Keratinocyte (primary cell): ENCODE measurements at regions not wholly inside any gene's neighbourhood (a gene's known extent, or its start where the extent isn't known, plus 50 kb on each side); places are given as distances from the start of the nearest gene placed in this dataset.

ENCODE experiments used
- EZH2 ChIP-seq: IDR thresholded peaks from one replicate; pipeline ENCODE4 v1.6.1; 2012; ENCODE audit warnings: inconsistent platforms, mild to moderate bottlenecking, low read length, moderate library complexity
- TF ChIP-seq, protein P1 (sequence below), 3 experiments: IDR thresholded peaks in 1 of 3; conservative IDR thresholded peaks in 1 of 3; optimal IDR thresholded peaks in 1 of 3; 2 replicates in 2 of 3; 3 replicates in 1 of 3; pipeline versions ENCODE3 to v1.5.1; 2011; ENCODE audit warnings: low read length in 3 of 3, mild to moderate bottlenecking in 3 of 3, moderate library complexity in 2 of 3, control low read depth in 1 of 3, inconsistent platforms in 1 of 3; ENCODE audit not compliant: insufficient read depth in 2 of 3; ENCODE audit errors: extremely low read depth in 1 of 3

DNA sequence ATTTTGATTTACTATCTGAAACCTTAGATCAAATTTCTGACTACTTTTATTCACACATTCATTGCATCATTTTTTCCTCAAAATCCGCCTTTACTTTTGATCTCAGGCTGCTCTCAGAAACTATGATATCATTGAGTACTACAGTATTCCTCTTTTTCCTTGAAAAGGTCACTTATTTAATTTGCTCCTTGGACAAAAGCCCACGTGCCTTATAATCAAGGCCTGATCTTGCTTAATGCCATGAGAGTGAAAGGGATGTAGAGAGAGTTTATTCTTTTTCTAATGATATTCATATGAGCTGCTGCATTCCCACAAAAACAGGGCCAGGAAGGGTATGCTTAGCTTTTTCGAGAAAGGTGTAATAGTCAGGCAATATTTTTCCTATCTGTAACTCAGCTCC, 327.0 kb downstream of the ETS1 start:
- TF ChIP-seq, protein P1, sequence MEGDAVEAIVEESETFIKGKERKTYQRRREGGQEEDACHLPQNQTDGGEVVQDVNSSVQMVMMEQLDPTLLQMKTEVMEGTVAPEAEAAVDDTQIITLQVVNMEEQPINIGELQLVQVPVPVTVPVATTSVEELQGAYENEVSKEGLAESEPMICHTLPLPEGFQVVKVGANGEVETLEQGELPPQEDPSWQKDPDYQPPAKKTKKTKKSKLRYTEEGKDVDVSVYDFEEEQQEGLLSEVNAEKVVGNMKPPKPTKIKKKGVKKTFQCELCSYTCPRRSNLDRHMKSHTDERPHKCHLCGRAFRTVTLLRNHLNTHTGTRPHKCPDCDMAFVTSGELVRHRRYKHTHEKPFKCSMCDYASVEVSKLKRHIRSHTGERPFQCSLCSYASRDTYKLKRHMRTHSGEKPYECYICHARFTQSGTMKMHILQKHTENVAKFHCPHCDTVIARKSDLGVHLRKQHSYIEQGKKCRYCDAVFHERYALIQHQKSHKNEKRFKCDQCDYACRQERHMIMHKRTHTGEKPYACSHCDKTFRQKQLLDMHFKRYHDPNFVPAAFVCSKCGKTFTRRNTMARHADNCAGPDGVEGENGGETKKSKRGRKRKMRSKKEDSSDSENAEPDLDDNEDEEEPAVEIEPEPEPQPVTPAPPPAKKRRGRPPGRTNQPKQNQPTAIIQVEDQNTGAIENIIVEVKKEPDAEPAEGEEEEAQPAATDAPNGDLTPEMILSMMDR (optimal IDR thresholded peaks at IDR 0.05 in 1 of 3, IDR thresholded peaks at IDR 0.05 in 1 of 3, conservative IDR thresholded peaks at IDR 0.05 in 1 of 3; ENCODE audit: extremely low read depth in 1 of 3, insufficient read depth in 2 of 3, low read length in 3 of 3): no peak
- TF ChIP-seq EZH2: no peak
